SK-N-SH treated with all-trans-retinoic acid at 6 μM for 48 hours (cell line): ENCODE measurements at regions not wholly inside any gene's neighbourhood (a gene's known extent, or its start where the extent isn't known, plus 50 kb on each side); places are given as distances from the start of the nearest gene placed in this dataset.

ENCODE experiments used
- ATAC-seq: fragments of 200-7000 bp; cut with Tn5 transposase; 3 replicates; pipeline ENCODE4 v1.9.1; 2020; ENCODE audit warnings: mild to moderate bottlenecking, moderate library complexity
- BACH2 ChIP-seq: fragments of 250-450 bp; sonication (Bioruptor Pico); IDR thresholded peaks from 2 replicates; pipeline ENCODE4 v1.9.0; 2021; ENCODE audit warnings: mild to moderate bottlenecking, borderline replicate concordance
- CSDC2 ChIP-seq: fragments of 250-450 bp; sonication (Bioruptor Pico); IDR thresholded peaks from 2 replicates; pipeline ENCODE4 v1.5.0; 2020; ENCODE audit warnings: mild to moderate bottlenecking, moderate library complexity
- ESRRG ChIP-seq: fragments of 250-450 bp; sonication (Bioruptor Pico); IDR thresholded peaks from 2 replicates; pipeline ENCODE4 v1.6.1; 2021; ENCODE audit warnings: mild to moderate bottlenecking
- ISL1 ChIP-seq: fragments of 250-450 bp; sonication (Bioruptor Pico); IDR thresholded peaks from 2 replicates; pipeline ENCODE4 v2.1.2; 2022; ENCODE audit warnings: mild to moderate bottlenecking, moderate library complexity
- OSR1 ChIP-seq: fragments of 250-450 bp; sonication (Bioruptor Pico); IDR thresholded peaks from 2 replicates; pipeline ENCODE4 v1.8.0; 2022; ENCODE audit warnings: moderate library complexity, mild to moderate bottlenecking, inconsistent platforms
- PPARA ChIP-seq: fragments of 250-450 bp; sonication (Bioruptor Pico); IDR thresholded peaks from 2 replicates; pipeline ENCODE4 v1.5.0; 2020; ENCODE audit warnings: mild to moderate bottlenecking, borderline replicate concordance
- RARB ChIP-seq: fragments of 250-450 bp; sonication (Bioruptor Pico); IDR thresholded peaks from 2 replicates; pipeline ENCODE4 v1.8.0; 2021; ENCODE audit warnings: mild to moderate bottlenecking, moderate library complexity
- SNAI2 ChIP-seq: fragments of 250-450 bp; sonication (Bioruptor Pico); IDR thresholded peaks from 2 replicates; pipeline ENCODE4 v1.5.0; 2020; ENCODE audit warnings: mild to moderate bottlenecking, moderate library complexity
- TCF4 ChIP-seq: fragments of 250-450 bp; sonication (Bioruptor Pico); IDR thresholded peaks from 2 replicates; pipeline ENCODE4 v1.8.0; 2021; ENCODE audit warnings: mild to moderate bottlenecking, moderate library complexity, borderline replicate concordance
- TOX ChIP-seq: fragments of 250-450 bp; sonication (Bioruptor Pico); IDR thresholded peaks from 2 replicates; pipeline ENCODE4 v1.8.0; 2021; ENCODE audit warnings: mild to moderate bottlenecking, moderate library complexity, borderline replicate concordance
- ZC3H10 ChIP-seq: fragments of 250-450 bp; sonication (Bioruptor Pico); IDR thresholded peaks from 2 replicates; pipeline ENCODE4 v1.5.1; 2021; ENCODE audit warnings: mild to moderate bottlenecking, moderate library complexity
- ZFP30 ChIP-seq: fragments of 450-650 bp; formaldehyde crosslinking; IDR thresholded peaks from 2 replicates; pipeline ENCODE4 v1.5.0; 2022; ENCODE audit warnings: mild to moderate bottlenecking, moderate library complexity
- ZNF565 ChIP-seq: fragments of 450-650 bp; formaldehyde crosslinking; conservative IDR thresholded peaks from 2 replicates; pipeline ENCODE4 v1.5.0; 2020; ENCODE audit warnings: low read depth, mild to moderate bottlenecking, moderate library complexity
- ZNF70 ChIP-seq: fragments of 450-650 bp; formaldehyde crosslinking; IDR thresholded peaks from 2 replicates; pipeline ENCODE4 v1.5.0; 2020; ENCODE audit warnings: mild to moderate bottlenecking, moderate library complexity
- ZNF8 ChIP-seq: fragments of 450-650 bp; formaldehyde crosslinking; IDR thresholded peaks from 2 replicates; pipeline ENCODE4 v1.5.0; 2020; ENCODE audit warnings: mild to moderate bottlenecking, moderate library complexity
- TF ChIP-seq, protein P1 (sequence below): fragments of 250-450 bp; sonication (Bioruptor Pico); IDR thresholded peaks from 2 replicates; pipeline ENCODE4 v1.5.0; 2020; ENCODE audit warnings: mild to moderate bottlenecking, moderate library complexity
- TF ChIP-seq, protein P2 (sequence below): fragments of 250-450 bp; sonication (Bioruptor Pico); IDR thresholded peaks from 2 replicates; pipeline ENCODE4 v1.5.1; 2021; ENCODE audit warnings: mild to moderate bottlenecking, moderate library complexity
- TF ChIP-seq, protein P3 (sequence below): fragments of 250-450 bp; sonication (Bioruptor Pico); IDR thresholded peaks from 2 replicates; pipeline ENCODE4 v1.8.0; 2021; ENCODE audit warnings: low read depth, mild to moderate bottlenecking, moderate library complexity, borderline replicate concordance
- TF ChIP-seq, protein P4 (sequence below): fragments of 250-450 bp; sonication (Bioruptor Pico); IDR thresholded peaks from 2 replicates; pipeline ENCODE4 v1.5.1; 2020; ENCODE audit warnings: low read depth, mild to moderate bottlenecking, moderate library complexity

DNA sequence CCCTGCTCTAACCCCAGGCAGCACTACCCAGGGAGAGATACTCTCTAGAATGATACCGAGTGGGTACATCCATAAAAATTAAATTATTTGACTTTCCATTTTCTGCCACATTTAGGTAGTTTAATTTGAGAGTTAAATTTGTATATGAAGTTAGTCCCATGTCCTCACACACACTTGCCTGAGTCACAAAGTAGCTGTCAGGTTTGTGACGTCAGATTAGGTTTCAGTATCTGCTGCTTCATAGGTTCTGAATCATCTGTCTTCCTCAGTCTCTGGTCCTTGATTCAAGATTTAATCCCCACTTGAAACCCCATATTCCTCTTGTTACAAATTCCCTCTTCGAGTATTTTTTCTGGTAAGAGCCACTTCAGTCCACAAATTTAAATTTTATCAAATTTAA is 738.6 kb upstream of the FAM98A start:
- TF ChIP-seq, protein P1, sequence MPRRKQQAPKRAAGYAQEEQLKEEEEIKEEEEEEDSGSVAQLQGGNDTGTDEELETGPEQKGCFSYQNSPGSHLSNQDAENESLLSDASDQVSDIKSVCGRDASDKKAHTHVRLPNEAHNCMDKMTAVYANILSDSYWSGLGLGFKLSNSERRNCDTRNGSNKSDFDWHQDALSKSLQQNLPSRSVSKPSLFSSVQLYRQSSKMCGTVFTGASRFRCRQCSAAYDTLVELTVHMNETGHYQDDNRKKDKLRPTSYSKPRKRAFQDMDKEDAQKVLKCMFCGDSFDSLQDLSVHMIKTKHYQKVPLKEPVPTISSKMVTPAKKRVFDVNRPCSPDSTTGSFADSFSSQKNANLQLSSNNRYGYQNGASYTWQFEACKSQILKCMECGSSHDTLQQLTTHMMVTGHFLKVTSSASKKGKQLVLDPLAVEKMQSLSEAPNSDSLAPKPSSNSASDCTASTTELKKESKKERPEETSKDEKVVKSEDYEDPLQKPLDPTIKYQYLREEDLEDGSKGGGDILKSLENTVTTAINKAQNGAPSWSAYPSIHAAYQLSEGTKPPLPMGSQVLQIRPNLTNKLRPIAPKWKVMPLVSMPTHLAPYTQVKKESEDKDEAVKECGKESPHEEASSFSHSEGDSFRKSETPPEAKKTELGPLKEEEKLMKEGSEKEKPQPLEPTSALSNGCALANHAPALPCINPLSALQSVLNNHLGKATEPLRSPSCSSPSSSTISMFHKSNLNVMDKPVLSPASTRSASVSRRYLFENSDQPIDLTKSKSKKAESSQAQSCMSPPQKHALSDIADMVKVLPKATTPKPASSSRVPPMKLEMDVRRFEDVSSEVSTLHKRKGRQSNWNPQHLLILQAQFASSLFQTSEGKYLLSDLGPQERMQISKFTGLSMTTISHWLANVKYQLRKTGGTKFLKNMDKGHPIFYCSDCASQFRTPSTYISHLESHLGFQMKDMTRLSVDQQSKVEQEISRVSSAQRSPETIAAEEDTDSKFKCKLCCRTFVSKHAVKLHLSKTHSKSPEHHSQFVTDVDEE: no peak
- TF ChIP-seq ESRRG (CRISPR knock-in tag) (no peak), SNAI2 (CRISPR knock-in tag) (no peak), OSR1 (CRISPR knock-in tag) (no peak), PPARA (CRISPR knock-in tag) (no peak), ZNF565 (CRISPR knock-in tag) (no peak), ISL1 (CRISPR knock-in tag) (no peak), TCF4 (no peak), CSDC2 (CRISPR knock-in tag) (no peak), BACH2 (no peak), ZNF70 (CRISPR knock-in tag) (no peak), TOX (no peak), ZNF8 (CRISPR knock-in tag) (no peak)
- TF ChIP-seq, protein P2, sequence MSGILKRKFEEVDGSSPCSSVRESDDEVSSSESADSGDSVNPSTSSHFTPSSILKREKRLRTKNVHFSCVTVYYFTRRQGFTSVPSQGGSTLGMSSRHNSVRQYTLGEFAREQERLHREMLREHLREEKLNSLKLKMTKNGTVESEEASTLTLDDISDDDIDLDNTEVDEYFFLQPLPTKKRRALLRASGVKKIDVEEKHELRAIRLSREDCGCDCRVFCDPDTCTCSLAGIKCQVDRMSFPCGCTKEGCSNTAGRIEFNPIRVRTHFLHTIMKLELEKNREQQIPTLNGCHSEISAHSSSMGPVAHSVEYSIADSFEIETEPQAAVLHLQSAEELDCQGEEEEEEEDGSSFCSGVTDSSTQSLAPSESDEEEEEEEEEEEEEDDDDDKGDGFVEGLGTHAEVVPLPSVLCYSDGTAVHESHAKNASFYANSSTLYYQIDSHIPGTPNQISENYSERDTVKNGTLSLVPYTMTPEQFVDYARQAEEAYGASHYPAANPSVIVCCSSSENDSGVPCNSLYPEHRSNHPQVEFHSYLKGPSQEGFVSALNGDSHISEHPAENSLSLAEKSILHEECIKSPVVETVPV (CRISPR knock-in tag): no peak
- TF ChIP-seq, protein P3, sequence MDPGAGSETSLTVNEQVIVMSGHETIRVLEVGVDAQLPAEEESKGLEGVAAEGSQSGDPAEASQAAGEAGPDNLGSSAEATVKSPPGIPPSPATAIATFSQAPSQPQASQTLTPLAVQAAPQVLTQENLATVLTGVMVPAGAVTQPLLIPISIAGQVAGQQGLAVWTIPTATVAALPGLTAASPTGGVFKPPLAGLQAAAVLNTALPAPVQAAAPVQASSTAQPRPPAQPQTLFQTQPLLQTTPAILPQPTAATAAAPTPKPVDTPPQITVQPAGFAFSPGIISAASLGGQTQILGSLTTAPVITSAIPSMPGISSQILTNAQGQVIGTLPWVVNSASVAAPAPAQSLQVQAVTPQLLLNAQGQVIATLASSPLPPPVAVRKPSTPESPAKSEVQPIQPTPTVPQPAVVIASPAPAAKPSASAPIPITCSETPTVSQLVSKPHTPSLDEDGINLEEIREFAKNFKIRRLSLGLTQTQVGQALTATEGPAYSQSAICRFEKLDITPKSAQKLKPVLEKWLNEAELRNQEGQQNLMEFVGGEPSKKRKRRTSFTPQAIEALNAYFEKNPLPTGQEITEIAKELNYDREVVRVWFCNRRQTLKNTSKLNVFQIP (CRISPR knock-in tag): no peak
- no peak for ATAC-seq

DNA sequence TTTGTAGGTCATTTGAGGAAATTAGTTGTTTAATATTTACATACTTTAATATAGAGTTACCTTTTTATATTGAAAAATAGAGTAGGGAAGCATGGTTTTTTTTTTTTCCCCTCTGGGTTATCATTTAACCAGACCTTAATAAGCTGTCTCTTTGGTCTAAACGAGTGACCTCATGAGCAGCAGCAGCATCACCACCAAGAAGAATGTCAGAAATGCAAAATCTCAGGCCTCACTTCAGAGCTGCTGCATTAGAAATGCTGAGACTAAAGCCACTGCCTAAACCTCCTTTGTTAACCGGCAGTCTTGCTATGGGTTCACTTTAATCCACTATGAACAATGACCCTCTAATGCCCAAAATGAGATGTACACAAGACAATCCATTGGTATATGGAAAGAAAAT is 733.7 kb upstream of the FAM98A start:
- ATAC-seq: no peak
- TF ChIP-seq TOX (no peak), RARB (CRISPR knock-in tag) (no peak), ZNF70 (CRISPR knock-in tag) (no peak), ZFP30 (CRISPR knock-in tag) (no peak), BACH2 (no peak), TCF4 (no peak), PPARA (CRISPR knock-in tag) (no peak)
- TF ChIP-seq, protein P4, sequence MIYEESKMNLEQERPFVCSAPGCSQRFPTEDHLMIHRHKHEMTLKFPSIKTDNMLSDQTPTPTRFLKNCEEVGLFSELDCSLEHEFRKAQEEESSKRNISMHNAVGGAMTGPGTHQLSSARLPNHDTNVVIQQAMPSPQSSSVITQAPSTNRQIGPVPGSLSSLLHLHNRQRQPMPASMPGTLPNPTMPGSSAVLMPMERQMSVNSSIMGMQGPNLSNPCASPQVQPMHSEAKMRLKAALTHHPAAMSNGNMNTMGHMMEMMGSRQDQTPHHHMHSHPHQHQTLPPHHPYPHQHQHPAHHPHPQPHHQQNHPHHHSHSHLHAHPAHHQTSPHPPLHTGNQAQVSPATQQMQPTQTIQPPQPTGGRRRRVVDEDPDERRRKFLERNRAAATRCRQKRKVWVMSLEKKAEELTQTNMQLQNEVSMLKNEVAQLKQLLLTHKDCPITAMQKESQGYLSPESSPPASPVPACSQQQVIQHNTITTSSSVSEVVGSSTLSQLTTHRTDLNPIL (CRISPR knock-in tag): no peak

DNA sequence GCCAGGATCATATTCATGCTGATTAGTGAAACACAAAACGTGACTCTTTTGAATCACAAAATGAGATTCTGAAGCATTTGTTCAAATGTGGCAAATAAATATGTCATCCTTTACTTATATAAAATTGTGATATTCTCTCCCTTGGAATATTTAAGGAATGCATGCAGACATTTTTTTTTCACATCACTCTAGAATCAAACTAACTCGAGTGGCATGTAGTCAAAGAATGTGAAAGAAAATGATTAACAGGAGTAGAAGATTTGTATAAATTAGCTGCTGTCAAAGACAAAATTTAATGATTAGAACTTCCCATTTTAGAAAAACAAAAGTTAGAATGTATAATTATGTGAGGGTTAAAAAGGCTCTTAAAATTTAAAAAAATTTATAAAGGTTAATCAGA is 721.0 kb upstream of the FAM98A start:
- ATAC-seq: no peak
- TF ChIP-seq ISL1 (CRISPR knock-in tag) (no peak), CSDC2 (CRISPR knock-in tag) (no peak)

DNA sequence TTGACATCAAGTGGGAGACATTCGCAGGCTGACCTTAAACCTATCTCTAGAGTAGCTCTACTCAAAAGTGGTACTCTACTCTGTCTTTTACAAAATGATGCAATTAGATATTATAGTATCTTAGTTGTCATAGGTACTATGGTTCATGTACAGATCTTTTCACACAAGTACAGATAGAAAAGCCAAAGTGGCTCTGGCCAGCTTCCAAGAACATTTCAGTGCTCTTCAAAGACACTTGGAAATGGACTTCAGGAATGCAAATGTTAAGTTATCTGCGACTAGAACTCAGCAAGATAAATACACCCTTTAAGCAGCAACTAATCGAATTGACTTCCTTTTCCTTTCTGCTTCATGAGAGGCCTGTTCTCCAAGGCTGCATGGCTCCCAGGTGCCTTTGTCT is 718.7 kb upstream of the FAM98A start:
- no peak for ATAC-seq
- TF ChIP-seq ISL1 (CRISPR knock-in tag) (no peak), ZFP30 (CRISPR knock-in tag) (no peak), ZC3H10 (no peak), ESRRG (CRISPR knock-in tag) (no peak)
- TF ChIP-seq, protein P1: no peak
